Activated CD4-positive, alpha-beta T cell treated with anti-CD3 and anti-CD28 coated beads, Interleukin-2, amount 10 ng/mL, durations not matched to agents 24 days and 14 days (primary cell): ENCODE measurements at regions not wholly inside any gene's neighbourhood (a gene's known extent, or its start where the extent isn't known, plus 50 kb on each side); places are given as distances from the start of the nearest gene placed in this dataset.
A peak's percentile ranks its signal among the peaks of the same experiment; 100 is the strongest.

Experiments used
- DNase-seq: peaks from one replicate; pipeline ENCODE4 v3.0.0; 2022
- H3K27ac Mint-ChIP-seq: one replicate; pipeline ENCODE4 v1.8.0; 2022; ENCODE audit warnings: mild to moderate bottlenecking, mixed read lengths
- H3K27me3 Mint-ChIP-seq: one replicate; pipeline ENCODE4 v1.8.0; 2022; ENCODE audit warnings: mixed read lengths
- H3K36me3 Mint-ChIP-seq: one replicate; pipeline ENCODE4 v1.8.0; 2022; ENCODE audit warnings: low read depth, mild to moderate bottlenecking, mixed read lengths
- H3K4me1 Mint-ChIP-seq: one replicate; pipeline ENCODE4 v1.8.0; 2021; ENCODE audit warnings: mixed read lengths
- H3K4me3 Mint-ChIP-seq: one replicate; pipeline ENCODE4 v1.8.0; 2022; ENCODE audit warnings: mild to moderate bottlenecking, moderate library complexity, mixed read lengths
- H3K9me3 Mint-ChIP-seq: one replicate; pipeline ENCODE4 v1.8.0; 2021; ENCODE audit warnings: mixed read lengths
- intact Hi-C: fragments of 100-400 bp; cut with micrococcal nuclease; formaldehyde crosslinking; loops from one replicate; pipeline ENCODE4 v1.15.1; 2023

DNA sequence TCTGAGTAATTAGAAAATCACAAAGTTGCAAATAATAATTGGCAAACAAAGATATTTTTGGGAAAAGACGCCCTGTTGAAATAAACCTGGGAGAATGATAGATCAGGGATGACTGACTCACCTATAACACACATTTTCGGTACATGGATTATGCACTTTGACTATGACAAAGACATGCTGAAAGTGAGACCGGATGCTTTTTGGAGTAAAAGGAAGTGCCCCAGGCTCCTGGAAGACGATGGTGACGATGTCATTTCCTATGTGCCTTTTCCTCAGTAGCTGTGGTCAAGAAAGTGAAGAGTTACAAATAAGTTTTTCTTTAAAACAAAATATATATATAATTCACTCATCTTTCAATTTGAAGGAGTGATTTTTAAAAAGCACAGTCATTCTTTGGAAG, 158.7 kb downstream of the SIPA1L2 start:
- Mint-ChIP-seq H3K9me3 (peaks cover 7% of the 10 kb centered on the region), H3K27me3 (peaks cover under 1% of the 10 kb centered on the region), H3K36me3 (peaks cover 4% of the 10 kb centered on the region), H3K27ac (no peak overlapping the region), H3K4me1 (peaks cover 8% of the 10 kb centered on the region), H3K4me3 (no peak overlapping the region)
- intact Hi-C loops, result no loop called here
- DNase-seq, result no peak

DNA sequence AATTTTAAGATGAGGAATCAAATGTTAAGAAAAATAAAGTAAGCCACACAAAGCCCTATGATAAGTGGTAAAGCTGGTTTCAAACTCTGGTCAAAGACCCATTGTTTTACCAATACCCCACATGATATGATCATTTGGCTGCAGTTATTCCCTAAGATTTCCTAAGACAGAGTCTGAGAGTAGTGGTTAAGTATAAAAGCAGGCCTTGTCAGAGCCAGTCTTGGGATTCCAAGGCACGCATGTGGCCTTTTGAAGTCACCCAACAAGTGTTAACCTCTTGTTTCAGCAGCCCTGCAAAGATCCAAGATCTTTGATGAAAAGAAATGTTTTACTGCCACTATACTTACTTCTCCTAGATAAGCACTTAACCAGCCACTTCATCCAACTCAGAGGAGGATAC, 159.2 kb downstream of the SIPA1L2 start:
- Mint-ChIP-seq H3K4me3 (no peak overlapping the region), H3K27me3 (no peaks in the 10 kb centered on the region), H3K27ac (no peak overlapping the region), H3K4me1 (peaks cover 8% of the 10 kb centered on the region), H3K36me3 (peaks cover 4% of the 10 kb centered on the region), H3K9me3 (peaks cover 7% of the 10 kb centered on the region)
- no peak for DNase-seq
- intact Hi-C loops, result no loop called here

DNA sequence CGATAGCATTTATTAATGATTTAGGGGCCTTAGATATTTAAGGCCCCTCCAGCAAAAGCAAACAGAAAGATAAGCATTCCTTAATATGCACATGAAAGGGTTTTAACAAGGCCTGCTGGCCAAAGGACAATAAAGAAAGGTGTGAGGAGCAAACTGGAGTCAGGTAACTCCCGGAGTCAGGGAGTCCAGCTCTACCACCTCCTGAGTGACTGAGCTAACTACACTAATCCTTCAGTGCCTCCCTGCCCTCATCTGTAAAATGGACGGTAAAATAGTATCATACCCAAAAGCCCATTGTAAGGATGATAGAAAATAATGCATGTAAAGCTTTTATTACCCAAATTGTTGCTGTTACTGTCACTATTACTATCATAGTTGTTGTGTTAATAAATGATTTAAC, 161.7 kb downstream of the SIPA1L2 start:
- Mint-ChIP-seq H3K36me3 (peaks cover 4% of the 10 kb centered on the region), H3K4me1 (peaks cover 8% of the 10 kb centered on the region), H3K27me3 (no peaks in the 10 kb centered on the region), H3K27ac (no peak overlapping the region), H3K9me3 (peaks cover 7% of the 10 kb centered on the region), H3K4me3 (no peak overlapping the region)
- DNase-seq, result no peak
- intact Hi-C loops, result no loop called here

DNA sequence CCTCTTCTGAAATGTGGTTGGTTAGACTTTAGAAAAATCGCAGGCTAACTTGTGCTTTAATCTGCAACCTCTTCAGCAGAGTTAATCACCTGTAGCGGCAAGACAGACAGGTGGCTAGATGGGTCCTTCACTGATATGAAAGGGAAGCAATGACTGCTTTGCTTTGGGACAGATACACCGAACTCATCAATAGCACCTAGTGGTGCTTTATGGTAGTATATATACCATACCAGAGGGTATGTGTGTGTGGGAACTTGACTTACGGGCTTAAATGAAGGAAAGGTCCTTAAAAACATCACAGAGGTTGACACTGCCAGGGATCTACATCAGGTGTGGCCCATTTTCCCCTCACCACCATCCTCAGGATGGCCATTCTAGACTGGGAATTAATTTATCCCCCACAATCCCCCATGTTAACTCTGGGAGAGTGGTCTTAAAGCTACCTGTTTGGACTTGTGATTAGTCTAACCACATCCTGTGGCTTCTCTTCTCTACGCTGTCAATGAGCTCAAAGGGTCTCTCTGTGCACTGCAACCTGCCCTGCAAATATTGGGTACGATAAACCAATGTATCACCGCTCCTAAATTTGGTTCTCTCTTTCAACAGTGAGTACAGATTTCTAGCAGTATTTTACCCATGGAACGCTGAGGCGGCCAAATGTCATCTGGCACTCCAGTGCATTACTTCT, 162.7 kb downstream of the SIPA1L2 start:
- Mint-ChIP-seq H3K36me3 (peaks cover 4% of the 10 kb centered on the region), H3K4me1 (peaks cover 7% of the 10 kb centered on the region), H3K9me3 (peaks cover 6% of the 10 kb centered on the region), H3K4me3 (no peak overlapping the region), H3K27ac (no peak overlapping the region), H3K27me3 (no peaks in the 10 kb centered on the region)
- intact Hi-C loops, result no loop called here
- no peak for DNase-seq

DNA sequence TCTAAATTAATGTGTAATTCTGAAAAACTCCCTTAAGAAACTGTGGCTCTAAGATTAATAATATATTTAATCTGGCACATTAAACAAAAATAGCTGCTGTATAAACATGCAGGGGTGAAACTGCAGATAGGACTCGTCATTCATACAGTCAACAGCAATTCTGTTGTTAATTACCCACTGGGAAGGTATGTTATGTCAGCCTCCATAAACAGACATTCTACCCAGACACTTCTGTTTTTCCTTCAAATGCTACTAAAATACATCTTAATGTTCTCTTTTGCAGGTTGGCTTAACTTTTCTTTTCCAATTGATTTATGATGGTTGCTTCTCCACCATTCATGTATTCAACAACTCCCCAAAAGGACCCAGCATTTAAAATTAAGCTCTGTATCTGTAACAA, 165.6 kb downstream of the SIPA1L2 start:
- no peaks in the 10 kb centered on the region for H3K27me3 Mint-ChIP-seq
- H3K9me3 Mint-ChIP-seq, result no peaks in the 10 kb centered on the region
- intact Hi-C loops, result no loop called here
- H3K27ac Mint-ChIP-seq, result no peak overlapping the region
- no peak for DNase-seq
- no peak overlapping the region for H3K4me3 Mint-ChIP-seq
- H3K4me1 Mint-ChIP-seq, result no peaks in the 10 kb centered on the region
- no peaks in the 10 kb centered on the region for H3K36me3 Mint-ChIP-seq

DNA sequence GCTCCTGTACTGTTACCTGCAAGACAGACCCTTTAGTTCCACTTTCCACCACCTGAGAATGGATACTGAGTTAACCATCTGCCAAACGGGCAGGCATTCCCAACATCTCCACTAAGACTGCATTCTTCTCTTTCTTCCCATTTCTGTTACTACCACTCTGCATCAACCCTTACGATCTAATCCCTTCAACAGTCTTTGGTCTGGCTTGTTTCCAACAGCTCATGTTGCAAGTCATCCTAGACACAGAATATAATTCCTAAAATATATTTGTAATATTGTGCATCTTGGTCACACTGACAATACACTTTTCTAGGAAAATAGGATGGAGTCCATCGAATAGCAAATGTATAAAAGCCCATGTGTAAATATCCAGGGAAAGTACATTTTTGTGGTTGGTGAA, 166.7 kb downstream of the SIPA1L2 start:
- no peaks in the 10 kb centered on the region for H3K9me3 Mint-ChIP-seq
- DNase-seq, result no peak
- H3K4me3 Mint-ChIP-seq, result no peak overlapping the region
- H3K27ac Mint-ChIP-seq, result no peak overlapping the region
- no peaks in the 10 kb centered on the region for H3K27me3 Mint-ChIP-seq
- H3K36me3 Mint-ChIP-seq, result no peaks in the 10 kb centered on the region
- intact Hi-C loops, result no loop called here
- no peaks in the 10 kb centered on the region for H3K4me1 Mint-ChIP-seq

DNA sequence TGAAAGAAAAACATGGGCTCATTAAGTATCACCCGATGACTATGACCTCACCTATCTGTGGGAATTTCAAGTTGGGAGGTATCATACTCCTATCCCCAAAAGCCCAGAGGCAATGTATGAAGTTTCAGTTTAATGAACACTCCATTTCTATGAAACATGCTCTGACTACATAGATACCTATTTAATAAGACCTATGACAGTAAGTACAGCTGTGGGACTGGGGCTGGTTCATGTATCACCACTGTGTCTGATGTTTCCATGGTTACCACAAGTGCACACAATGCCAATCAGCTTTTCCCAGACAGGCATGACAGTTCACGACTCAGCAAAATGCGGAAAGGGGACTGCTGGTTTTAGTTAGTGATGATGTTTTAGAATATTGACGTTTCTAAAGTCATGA, 167.7 kb downstream of the SIPA1L2 start:
- Mint-ChIP-seq H3K36me3 (no peaks in the 10 kb centered on the region), H3K9me3 (no peaks in the 10 kb centered on the region), H3K27me3 (no peaks in the 10 kb centered on the region), H3K4me3 (no peak overlapping the region), H3K4me1 (peaks cover 4% of the 10 kb centered on the region), H3K27ac (no peak overlapping the region)
- no peak for DNase-seq
- intact Hi-C loops, result no loop called here

DNA sequence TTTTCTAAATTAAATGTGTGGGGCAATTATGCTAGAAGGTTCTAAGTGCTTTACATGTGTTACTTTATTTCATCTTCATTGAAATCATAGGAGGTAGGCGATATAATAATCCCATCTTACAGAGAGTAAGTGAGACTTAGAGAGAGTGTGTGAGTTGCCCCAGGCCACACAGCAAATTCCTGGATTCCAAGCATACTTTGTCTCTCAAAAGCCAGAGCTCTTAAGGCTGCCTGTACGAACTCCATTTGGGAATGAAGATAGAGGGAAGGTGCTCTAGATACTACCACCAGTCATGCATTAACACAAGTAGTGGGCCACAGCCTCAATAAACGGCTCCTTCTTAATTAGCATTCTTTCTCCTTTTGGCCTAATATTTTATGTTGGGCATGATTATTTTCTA, 170.1 kb downstream of the SIPA1L2 start:
- intact Hi-C loops, result loop anchor here (10.0 kb wide), 1 partner anchor 165 kb away; no protein-coding TSS in a partner anchor
- Mint-ChIP-seq H3K4me3 (no peak overlapping the region), H3K4me1 (peaks cover 6% of the 10 kb centered on the region), H3K9me3 (no peaks in the 10 kb centered on the region), H3K36me3 (no peaks in the 10 kb centered on the region), H3K27me3 (no peaks in the 10 kb centered on the region), H3K27ac (no peak overlapping the region)
- DNase-seq, result no peak

DNA sequence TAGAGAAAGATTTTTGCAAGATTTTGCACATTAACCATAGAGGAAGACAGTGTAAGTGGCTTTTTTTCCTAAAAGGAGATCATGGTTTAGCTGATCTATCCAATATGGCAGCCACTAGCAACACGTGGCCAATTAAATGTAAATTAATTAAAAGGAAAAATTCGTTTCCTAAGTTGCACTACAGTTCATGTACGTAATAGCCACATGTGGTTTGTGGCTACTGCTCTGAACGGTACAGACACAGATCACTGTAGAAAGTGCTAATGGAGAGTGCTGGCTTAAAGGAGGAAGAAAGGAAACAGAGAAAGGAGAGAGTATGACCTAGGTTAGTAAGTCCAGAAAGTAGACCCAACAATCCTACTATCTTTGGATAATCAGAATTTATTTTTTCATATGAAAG, 170.8 kb downstream of the SIPA1L2 start:
- Mint-ChIP-seq H3K27me3 (no peaks in the 10 kb centered on the region), H3K36me3 (no peaks in the 10 kb centered on the region), H3K4me1 (peaks cover 6% of the 10 kb centered on the region), H3K27ac (no peak overlapping the region), H3K4me3 (no peak overlapping the region), H3K9me3 (no peaks in the 10 kb centered on the region)
- no peak for DNase-seq
- intact Hi-C loops, result loop anchor here (10.0 kb wide), 1 partner anchor 166 kb away; no protein-coding TSS in a partner anchor

DNA sequence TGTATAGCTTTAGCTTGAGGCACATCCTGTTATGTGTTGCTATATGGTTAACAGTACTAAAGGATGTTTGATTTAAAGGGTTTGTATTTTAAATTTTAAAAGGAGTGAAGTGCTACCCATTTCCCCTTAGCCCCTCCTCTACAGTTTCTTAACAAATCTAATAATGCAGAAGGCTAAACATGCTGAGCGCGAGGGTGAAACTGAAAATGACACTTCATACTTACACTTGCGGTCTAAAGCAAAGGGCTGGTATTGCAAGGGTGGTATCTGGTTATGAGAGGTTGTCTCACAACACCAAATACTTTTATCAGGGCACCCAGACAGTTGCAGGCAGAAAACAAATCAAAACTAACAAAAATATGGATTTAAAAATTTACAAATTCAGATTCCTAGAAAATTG, 172.3 kb downstream of the SIPA1L2 start:
- no peaks in the 10 kb centered on the region for H3K27me3 Mint-ChIP-seq
- intact Hi-C loops, result loop anchor here (10.0 kb wide), 1 partner anchor 167 kb away; no protein-coding TSS in a partner anchor
- H3K4me3 Mint-ChIP-seq, result no peak overlapping the region
- DNase-seq, result peak; percentile 67
- H3K36me3 Mint-ChIP-seq, result no peaks in the 10 kb centered on the region
- H3K27ac Mint-ChIP-seq, result no peak overlapping the region
- H3K4me1 Mint-ChIP-seq, result peaks cover 6% of the 10 kb centered on the region
- no peaks in the 10 kb centered on the region for H3K9me3 Mint-ChIP-seq

DNA sequence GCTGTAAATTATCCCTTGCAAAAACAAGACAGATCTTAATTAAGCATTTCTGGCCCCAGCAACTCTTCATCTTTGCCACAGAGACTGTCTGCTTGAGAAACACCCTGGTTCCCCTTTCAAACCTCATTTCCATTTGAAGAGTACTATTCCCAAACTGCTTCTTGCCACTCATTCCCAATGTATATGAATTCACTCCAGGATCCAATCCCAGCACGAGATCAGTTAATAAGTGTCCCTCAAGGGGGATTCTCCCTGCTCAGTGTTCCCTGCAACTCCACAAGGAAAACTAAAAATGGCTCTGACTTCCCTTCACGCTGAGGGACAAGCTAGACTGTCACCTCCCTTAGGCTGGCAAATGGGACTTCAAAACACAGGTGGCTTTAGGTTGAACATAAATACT, 173.2 kb downstream of the SIPA1L2 start:
- Mint-ChIP-seq H3K4me3 (no peak overlapping the region), H3K27ac (no peak overlapping the region), H3K9me3 (no peaks in the 10 kb centered on the region), H3K27me3 (no peaks in the 10 kb centered on the region), H3K36me3 (no peaks in the 10 kb centered on the region), H3K4me1 (peaks cover 12% of the 10 kb centered on the region)
- no peak for DNase-seq
- intact Hi-C loops, result loop anchor here (10.0 kb wide), 1 partner anchor 168 kb away; no protein-coding TSS in a partner anchor

DNA sequence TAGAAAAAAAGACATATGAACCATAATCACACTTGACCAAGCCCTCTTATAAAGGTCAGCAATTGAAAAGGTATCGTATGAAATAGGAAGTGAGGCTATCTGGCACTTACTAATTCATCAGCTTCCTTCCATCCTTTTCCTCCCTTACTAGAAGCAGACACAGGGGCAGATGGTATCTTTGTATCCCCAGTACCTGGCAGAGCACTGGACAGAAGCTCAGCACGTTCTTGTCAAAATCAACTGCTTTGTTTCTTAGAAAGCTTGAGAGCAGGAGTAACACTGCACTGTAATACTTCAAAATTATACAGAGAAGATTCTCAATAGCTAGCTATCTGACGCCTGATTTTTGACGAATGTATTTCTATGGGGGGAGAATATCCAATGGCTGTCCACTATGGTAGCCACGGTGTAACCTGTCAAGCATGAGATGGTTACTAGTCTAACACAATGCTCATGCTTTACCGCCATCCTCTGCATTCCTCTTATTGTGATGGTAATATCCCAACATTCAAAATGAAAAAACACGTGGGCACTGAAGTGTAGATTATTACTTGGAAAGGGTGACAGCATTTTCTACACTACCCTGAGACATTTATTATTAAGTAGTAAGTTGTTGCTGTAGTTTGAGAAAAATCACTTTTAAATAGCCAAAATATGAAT, 175.6 kb downstream of the SIPA1L2 start:
- no peak for DNase-seq
- H3K27me3 Mint-ChIP-seq, result no peaks in the 10 kb centered on the region
- intact Hi-C loops, result loop anchor here (10.0 kb wide), 1 partner anchor 170 kb away; no protein-coding TSS in a partner anchor
- no peaks in the 10 kb centered on the region for H3K36me3 Mint-ChIP-seq
- peaks cover 15% of the 10 kb centered on the region for H3K4me1 Mint-ChIP-seq
- H3K9me3 Mint-ChIP-seq, result no peaks in the 10 kb centered on the region
- no peak overlapping the region for H3K27ac Mint-ChIP-seq
- no peak overlapping the region for H3K4me3 Mint-ChIP-seq

DNA sequence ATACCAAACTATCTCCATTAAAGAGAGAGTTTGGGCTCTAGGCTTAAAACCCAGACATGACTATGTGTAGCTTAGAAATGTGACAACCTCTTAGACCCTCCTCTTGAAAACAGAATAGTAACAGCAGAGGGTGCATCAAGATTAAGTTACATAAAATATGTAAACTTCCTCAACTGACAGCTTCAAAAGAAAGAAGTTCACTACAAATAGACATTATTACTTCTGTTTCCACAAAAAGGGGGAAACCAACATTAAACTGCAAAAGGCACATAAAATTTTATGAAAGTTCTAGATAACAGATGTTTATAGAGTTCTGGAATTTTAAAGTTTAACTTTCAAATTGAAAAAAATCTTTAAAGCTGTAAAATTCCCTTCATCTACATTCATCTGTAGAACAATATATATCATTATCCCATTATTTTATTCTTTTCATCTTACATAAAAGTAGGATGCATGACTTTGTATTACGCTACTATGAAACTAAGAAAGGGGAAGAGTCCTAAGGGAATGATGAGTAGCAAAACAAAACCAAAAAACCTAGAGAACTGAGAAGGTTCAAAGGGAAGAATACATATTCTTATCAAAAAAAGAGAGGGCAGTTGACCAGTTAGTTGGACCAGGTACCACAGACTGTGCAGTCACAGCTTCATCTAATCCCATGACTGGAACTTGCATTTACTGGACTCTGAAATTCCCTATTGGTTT, 177.0 kb downstream of the SIPA1L2 start:
- Mint-ChIP-seq H3K36me3 (no peaks in the 10 kb centered on the region), H3K27me3 (no peaks in the 10 kb centered on the region), H3K9me3 (no peaks in the 10 kb centered on the region), H3K4me1 (peaks cover 15% of the 10 kb centered on the region), H3K4me3 (no peak overlapping the region), H3K27ac (no peak overlapping the region)
- intact Hi-C loops, result loop anchor here (10.0 kb wide), 1 partner anchor 172 kb away; no protein-coding TSS in a partner anchor
- no peak for DNase-seq

DNA sequence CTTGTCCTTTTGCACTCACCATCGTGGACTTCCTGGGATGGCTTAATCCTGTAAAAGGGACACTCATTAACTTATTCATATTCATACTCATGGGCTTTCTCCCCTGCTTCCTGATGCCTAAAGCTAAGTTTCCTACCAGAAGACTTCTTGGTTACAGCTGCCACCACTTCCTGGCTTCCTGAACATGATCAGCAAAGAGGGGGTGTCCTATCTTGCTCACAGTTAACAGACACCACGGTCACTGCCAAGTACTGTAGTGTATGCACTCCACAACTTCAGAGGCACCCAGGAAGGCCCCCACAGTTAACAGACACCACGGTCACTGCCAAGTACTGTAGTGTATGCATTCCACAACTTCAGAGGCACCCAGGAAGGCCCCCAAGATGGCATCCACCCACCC, 177.8 kb downstream of the SIPA1L2 start:
- Mint-ChIP-seq H3K4me3 (no peak overlapping the region), H3K27ac (no peak overlapping the region), H3K27me3 (no peaks in the 10 kb centered on the region), H3K4me1 (peaks cover 11% of the 10 kb centered on the region), H3K36me3 (no peaks in the 10 kb centered on the region), H3K9me3 (no peaks in the 10 kb centered on the region)
- peak; percentile 62 for DNase-seq
- intact Hi-C loops, result loop anchor here (10.0 kb wide), 1 partner anchor 173 kb away; no protein-coding TSS in a partner anchor
